ENCODE measurements at regions not wholly inside any gene's neighbourhood (a gene's known extent, or its start where the extent isn't known, plus 50 kb on each side); places are given as distances from the start of the nearest gene placed in this dataset.

DNA sequence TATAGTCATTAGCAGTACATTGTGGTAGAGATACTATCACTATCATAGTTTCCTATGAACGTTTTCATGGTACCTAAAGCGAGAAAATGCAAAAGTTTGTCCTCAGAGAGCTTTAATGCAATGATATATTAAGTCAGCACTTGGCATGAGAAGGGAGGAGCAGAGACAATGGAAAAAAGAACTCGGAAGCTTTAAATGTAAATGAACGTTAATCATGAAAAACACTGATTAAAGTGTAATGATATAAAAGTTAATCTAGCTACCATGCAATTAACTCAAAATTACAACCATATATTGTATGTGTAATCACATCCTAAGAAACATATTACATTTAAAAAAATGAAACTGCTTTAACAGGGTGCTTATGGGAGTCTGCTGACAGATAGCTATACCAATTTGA lies 282.7 kb downstream of the HDGFL1 start:
- H3K36me3 ChIP-seq: no peaks in the 10 kb centered on the region
- H3K4me1 ChIP-seq: no peaks in the 10 kb centered on the region
- intact Hi-C loops (cut with DNase I): no loop called here
- no peaks in the 10 kb centered on the region for H3K27me3 ChIP-seq
- H3K4me3 ChIP-seq: no peak overlapping the region
- 77 to 79% methylated on average over 4 of the region's 4 CpGs for WGBS, 2 donors
- no peak overlapping the region for H3K27ac ChIP-seq
- H3K9me3 ChIP-seq: no peaks in the 10 kb centered on the region
- TF ChIP-seq, protein P1, sequence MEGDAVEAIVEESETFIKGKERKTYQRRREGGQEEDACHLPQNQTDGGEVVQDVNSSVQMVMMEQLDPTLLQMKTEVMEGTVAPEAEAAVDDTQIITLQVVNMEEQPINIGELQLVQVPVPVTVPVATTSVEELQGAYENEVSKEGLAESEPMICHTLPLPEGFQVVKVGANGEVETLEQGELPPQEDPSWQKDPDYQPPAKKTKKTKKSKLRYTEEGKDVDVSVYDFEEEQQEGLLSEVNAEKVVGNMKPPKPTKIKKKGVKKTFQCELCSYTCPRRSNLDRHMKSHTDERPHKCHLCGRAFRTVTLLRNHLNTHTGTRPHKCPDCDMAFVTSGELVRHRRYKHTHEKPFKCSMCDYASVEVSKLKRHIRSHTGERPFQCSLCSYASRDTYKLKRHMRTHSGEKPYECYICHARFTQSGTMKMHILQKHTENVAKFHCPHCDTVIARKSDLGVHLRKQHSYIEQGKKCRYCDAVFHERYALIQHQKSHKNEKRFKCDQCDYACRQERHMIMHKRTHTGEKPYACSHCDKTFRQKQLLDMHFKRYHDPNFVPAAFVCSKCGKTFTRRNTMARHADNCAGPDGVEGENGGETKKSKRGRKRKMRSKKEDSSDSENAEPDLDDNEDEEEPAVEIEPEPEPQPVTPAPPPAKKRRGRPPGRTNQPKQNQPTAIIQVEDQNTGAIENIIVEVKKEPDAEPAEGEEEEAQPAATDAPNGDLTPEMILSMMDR (IDR thresholded peaks at IDR 0.05): no peak
- DNase-seq: no peak
- ATAC-seq: no peak

DNA sequence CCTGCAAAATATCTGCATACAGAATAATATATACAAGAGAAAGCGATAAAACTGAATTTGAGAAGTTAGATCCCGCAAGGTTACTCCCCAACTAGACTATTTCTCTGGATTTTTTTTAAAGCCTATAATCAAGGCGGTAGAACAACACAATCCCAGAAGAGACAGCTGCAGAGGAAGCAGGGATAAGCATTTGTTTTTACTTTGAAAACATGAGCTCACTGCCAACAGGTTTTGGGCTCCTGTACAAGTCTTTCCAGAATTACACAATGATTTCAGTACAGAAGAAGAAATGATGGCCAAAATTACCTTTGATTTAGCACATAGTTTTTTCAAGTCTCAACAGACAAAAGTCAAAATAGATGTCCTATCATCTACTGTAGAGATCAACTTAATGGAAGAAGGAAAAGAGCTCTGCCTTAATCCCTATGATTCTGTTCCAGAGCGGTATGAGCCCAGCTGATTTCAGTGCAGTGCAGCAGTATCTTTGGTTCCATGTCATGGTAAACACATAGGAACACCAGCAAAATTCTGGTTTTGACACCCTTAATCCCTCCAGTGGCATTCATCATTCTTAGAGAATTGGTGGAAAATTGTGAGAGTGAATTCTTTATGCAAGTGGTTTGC lies 304.3 kb downstream of the HDGFL1 start:
- Histone ChIP-seq H3K9me3 (peaks cover 0 to 7% (median 0%) of the 10 kb centered on the region in 11 donors), H3K27me3 (no peaks in the 10 kb centered on the region), H3K27ac (peak overlapping the region in 4 of 10 donors; percentile 25 to 63 (median 35)), H3K4me1 (peaks cover 0 to 31% (median 16%) of the 10 kb centered on the region in 9 donors), H3K36me3 (no peaks in the 10 kb centered on the region), H3K4me3 (no peak overlapping the region)
- WGBS, 2 donors: 58 to 63% methylated on average over 4 of the region's 4 CpGs
- TF ChIP-seq, protein P1 (IDR thresholded peaks at IDR 0.05): no peak
- ATAC-seq: peak in 6 of 8 donors; percentile 35 to 85 (median 80)
- DNase-seq: peak in 1 of 2 donors; percentile 23
- intact Hi-C loops (cut with DNase I): no loop called here

DNA sequence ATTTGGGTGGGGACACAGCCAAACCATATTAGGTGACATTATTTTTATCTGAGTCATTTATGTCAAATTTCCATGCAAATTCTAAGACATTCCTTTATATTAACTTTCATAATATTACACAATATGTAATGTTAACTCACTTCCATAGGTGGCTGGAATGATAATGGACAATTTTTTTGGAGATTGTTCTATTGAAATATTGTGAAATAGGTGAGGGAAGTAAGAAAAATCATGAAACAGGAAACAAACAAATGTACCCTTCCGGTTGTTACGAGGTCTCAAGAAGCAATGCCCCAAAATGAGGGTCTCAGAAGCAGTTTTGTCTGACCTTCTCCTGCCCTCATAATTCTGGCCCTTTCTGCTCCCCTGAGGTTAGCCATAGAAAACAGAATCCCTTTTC lies 306.5 kb downstream of the HDGFL1 start:
- TF ChIP-seq, protein P1 (IDR thresholded peaks at IDR 0.05): no peak
- H3K27ac ChIP-seq: no peak overlapping the region
- WGBS, 2 donors: 95 to 96% methylated on average over 2 of the region's 2 CpGs
- H3K4me1 ChIP-seq: peaks cover 0 to 38% (median 16%) of the 10 kb centered on the region in 9 donors
- DNase-seq: no peak
- intact Hi-C loops (cut with DNase I): no loop called here
- no peaks in the 10 kb centered on the region for H3K36me3 ChIP-seq
- H3K9me3 ChIP-seq: peaks cover 0 to 7% (median 0%) of the 10 kb centered on the region in 11 donors
- no peaks in the 10 kb centered on the region for H3K27me3 ChIP-seq
- no peak for ATAC-seq
- H3K4me3 ChIP-seq: no peak overlapping the region

DNA sequence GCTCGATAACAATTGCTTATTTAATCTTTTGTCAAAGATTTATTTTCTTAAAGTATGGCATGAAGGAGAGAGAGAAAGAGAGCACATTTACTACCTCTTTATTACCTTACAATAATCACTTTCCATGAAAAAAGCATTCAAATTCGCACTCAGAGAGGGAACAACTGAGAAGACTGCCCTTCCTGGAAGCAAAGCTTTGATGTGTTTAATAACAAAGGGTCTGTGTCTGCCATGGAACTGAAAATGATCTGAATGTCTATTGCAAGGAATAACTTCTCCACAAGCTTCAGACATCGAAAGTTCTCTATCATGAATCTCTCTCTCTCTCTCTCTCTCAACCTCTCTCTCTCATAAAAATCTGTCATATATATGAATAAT lies 308.9 kb downstream of the HDGFL1 start:
- DNase-seq (no peak), ATAC-seq (no peak)
- peaks cover 0 to 7% (median 0%) of the 10 kb centered on the region in 11 donors for H3K9me3 ChIP-seq
- no peak overlapping the region for H3K4me3 ChIP-seq
- intact Hi-C loops (cut with DNase I): no loop called here
- TF ChIP-seq, protein P1 (IDR thresholded peaks at IDR 0.05): no peak
- H3K27ac ChIP-seq: peak overlapping the region in 1 of 10 donors; percentile 11
- H3K4me1 ChIP-seq: peaks cover 3 to 43% (median 21%) of the 10 kb centered on the region in 9 donors
- no peaks in the 10 kb centered on the region for H3K27me3 ChIP-seq
- WGBS, 2 donors: 57 to 66% methylated on average over 3 of the region's 3 CpGs
- H3K36me3 ChIP-seq: no peaks in the 10 kb centered on the region
